Natural killer cell (primary cell): ENCODE measurements at regions not wholly inside any gene's neighbourhood (a gene's known extent, or its start where the extent isn't known, plus 50 kb on each side); places are given as distances from the start of the nearest gene placed in this dataset.

ENCODE experiments used
- ATAC-seq, 3 donors: fragments of 150-1000 bp in 2 of 3; fragments of 200-7000 bp in 1 of 3; cut with Tn5 transposase; 1 replicate in 1 of 3; 2 replicates in 2 of 3; pipeline ENCODE4 v1.10.0; 2021; ENCODE audit warnings: mild to moderate bottlenecking in 2 of 3, moderate library complexity in 2 of 3
- DNase-seq, 2 donors: peaks; one replicate each; pipeline versions ENCODE4 v3.0.0 to v3.0.0-alpha.2; 2013 to 2021; ENCODE audit warnings: mixed read lengths in 1 of 2
- H3K27ac ChIP-seq: one replicate; pipeline ENCODE4 v1.5.1; 2013; ENCODE audit warnings: mild to moderate bottlenecking, low read length
- H3K27me3 ChIP-seq: one replicate; pipeline ENCODE4 v1.6.1; 2013; ENCODE audit warnings: low read length; ENCODE audit not compliant: control insufficient read depth, insufficient read depth
- H3K36me3 ChIP-seq: one replicate; pipeline ENCODE4 v1.6.1; 2013; ENCODE audit warnings: low read length; ENCODE audit not compliant: control insufficient read depth, insufficient read depth
- H3K4me1 ChIP-seq: one replicate; pipeline ENCODE4 v1.6.1; 2013; ENCODE audit warnings: low read length; ENCODE audit not compliant: control insufficient read depth, insufficient read depth
- H3K4me3 ChIP-seq: one replicate; pipeline ENCODE4 v1.5.1; 2013; ENCODE audit warnings: low read length
- H3K9me3 ChIP-seq: one replicate; pipeline ENCODE4 v1.6.1; 2013; ENCODE audit warnings: low read length; ENCODE audit not compliant: control insufficient read depth, insufficient read depth
- H3K27ac Mint-ChIP-seq, 2 donors: one replicate each; pipeline ENCODE4 v1.8.0; 2022; ENCODE audit warnings: mild to moderate bottlenecking in 2 of 2, mixed read lengths in 2 of 2, moderate library complexity in 1 of 2
- H3K27me3 Mint-ChIP-seq, 2 donors: one replicate each; pipeline ENCODE4 v1.8.0; 2022; ENCODE audit warnings: low read depth in 2 of 2, mixed read lengths in 2 of 2
- H3K36me3 Mint-ChIP-seq: one replicate; pipeline ENCODE4 v1.8.0; 2022; ENCODE audit warnings: mixed read lengths
- H3K4me1 Mint-ChIP-seq, 2 donors: one replicate each; pipeline ENCODE4 v1.8.0; 2022; ENCODE audit warnings: mixed read lengths in 2 of 2
- H3K4me3 Mint-ChIP-seq: one replicate; pipeline ENCODE4 v1.8.0; 2022; ENCODE audit warnings: mild to moderate bottlenecking, moderate library complexity, mixed read lengths
- H3K9me3 Mint-ChIP-seq, 2 donors: one replicate each; pipeline ENCODE4 v1.8.0; 2022; ENCODE audit warnings: mixed read lengths in 2 of 2
- WGBS: methylation state at CpG from one replicate; pipeline ENCODE4 v1.1.7; 2013; ENCODE audit warnings: missing lambda C conversion rate; ENCODE audit not compliant: insufficient coverage; 5-methylcytosine and 5-hydroxymethylcytosine counted together
- intact Hi-C: fragments of 100-400 bp; cut with micrococcal nuclease; formaldehyde crosslinking; loops from one replicate; pipeline ENCODE4 v1.14.2; 2022
- TF ChIP-seq, protein P1 (sequence below): fragments of 200-600 bp; IDR thresholded peaks from one replicate; pipeline ENCODE4 v1.8.0; 2022; ENCODE audit warnings: antibody characterized with exemption

DNA sequence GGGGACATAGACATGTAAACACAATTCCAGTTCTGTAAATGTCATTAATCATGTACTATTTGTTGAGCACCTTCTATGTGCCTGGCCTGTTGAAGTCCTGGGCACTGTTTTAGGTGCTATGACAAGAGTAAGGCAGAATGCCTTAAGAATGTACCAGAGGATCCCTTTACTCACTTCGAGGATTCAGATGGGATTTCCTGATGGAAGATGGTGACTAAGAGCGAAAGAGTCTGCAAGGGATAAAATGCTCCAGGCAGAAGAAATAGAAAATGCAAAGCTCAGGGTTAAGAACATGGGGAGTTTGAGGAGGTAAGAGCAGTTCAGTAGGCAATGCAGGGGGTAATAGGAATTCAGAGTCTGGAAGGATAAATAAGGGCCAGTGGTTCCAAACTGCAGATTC is 671.3 kb upstream of the TBX3 start:
- H3K36me3 ChIP-seq: no peaks in the 10 kb centered on the region
- TF ChIP-seq, protein P1, sequence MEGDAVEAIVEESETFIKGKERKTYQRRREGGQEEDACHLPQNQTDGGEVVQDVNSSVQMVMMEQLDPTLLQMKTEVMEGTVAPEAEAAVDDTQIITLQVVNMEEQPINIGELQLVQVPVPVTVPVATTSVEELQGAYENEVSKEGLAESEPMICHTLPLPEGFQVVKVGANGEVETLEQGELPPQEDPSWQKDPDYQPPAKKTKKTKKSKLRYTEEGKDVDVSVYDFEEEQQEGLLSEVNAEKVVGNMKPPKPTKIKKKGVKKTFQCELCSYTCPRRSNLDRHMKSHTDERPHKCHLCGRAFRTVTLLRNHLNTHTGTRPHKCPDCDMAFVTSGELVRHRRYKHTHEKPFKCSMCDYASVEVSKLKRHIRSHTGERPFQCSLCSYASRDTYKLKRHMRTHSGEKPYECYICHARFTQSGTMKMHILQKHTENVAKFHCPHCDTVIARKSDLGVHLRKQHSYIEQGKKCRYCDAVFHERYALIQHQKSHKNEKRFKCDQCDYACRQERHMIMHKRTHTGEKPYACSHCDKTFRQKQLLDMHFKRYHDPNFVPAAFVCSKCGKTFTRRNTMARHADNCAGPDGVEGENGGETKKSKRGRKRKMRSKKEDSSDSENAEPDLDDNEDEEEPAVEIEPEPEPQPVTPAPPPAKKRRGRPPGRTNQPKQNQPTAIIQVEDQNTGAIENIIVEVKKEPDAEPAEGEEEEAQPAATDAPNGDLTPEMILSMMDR: no peak
- Mint-ChIP-seq H3K4me3 (no peak overlapping the region), H3K27ac (no peak overlapping the region), H3K9me3 (peaks cover 5 to 11% of the 10 kb centered on the region in 2 donors), H3K27me3 (no peaks in the 10 kb centered on the region), H3K4me1 (peaks cover 0 to 6% of the 10 kb centered on the region in 2 donors), H3K36me3 (no peaks in the 10 kb centered on the region)
- no peak overlapping the region for H3K4me3 ChIP-seq
- 89% methylated on average over 2 of the region's 2 CpGs for WGBS
- no peaks in the 10 kb centered on the region for H3K4me1 ChIP-seq
- no peak for DNase-seq
- no peaks in the 10 kb centered on the region for H3K27me3 ChIP-seq
- no peak for ATAC-seq
- no peak overlapping the region for H3K27ac ChIP-seq
- intact Hi-C loops: no loop called here
- no peaks in the 10 kb centered on the region for H3K9me3 ChIP-seq

DNA sequence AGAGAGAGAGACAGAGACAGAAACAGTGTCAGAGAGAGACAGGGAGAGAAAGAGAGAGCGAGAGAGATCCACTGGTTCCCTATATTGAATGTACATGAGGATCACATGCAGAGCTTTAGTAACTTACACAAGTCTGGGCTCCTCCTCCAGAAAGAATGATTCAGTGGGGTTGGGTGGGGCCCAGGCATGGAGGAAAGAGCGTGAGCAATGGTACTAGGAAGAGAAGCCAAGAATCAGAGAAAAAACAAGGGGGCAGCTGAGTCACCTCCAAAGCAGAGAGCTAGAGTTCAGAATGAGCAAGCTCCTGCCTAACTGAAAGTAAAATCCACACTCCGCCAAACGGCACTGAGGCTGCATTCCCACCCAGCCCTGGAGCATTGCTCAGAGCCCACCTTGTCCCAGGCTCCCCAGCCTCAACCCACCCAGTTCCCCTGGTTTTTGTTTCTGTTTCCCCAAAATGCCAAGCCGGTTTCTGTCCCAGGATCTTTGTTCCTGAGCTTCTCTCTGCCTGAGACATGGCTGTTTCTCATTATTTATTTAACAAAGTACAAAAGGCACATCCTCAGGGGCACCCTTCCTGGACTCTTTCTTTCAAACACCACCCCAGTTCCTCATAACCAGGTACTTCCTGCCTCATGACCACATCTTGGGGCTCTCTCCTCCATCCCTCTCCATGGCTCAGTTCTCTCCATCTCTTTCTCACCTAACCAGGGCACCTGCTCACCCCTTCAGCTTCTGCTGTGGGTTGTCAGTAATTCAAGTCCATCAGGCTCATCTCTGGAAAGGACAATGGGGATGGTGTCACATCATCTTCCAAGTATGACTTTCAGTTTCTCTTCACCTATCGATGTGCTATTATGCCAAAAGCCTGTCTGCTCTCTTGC is 670.3 kb upstream of the TBX3 start:
- ATAC-seq: no peak

DNA sequence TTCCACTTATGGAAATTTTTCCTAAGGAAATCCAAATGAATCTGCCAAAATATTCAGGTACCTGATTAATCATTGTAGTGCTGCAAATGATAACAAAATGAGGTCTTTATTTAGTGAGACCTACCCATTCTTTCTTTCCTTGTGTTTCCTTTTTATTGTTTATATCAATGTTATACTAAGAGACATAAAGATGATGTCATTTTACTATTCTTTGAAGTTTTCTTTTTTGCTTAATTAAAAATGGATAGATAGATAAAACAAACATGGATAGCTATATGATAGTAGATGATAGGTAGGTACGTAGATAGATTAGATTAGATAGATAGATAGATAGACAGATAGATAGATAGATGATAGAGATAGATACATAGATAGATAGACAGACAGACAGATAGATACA is 669.5 kb upstream of the TBX3 start:
- Histone ChIP-seq H3K9me3 (no peaks in the 10 kb centered on the region), H3K27me3 (no peaks in the 10 kb centered on the region), H3K36me3 (no peaks in the 10 kb centered on the region), H3K27ac (no peak overlapping the region), H3K4me1 (no peaks in the 10 kb centered on the region), H3K4me3 (no peak overlapping the region)
- Mint-ChIP-seq H3K27ac (no peak overlapping the region), H3K4me3 (no peak overlapping the region), H3K27me3 (no peaks in the 10 kb centered on the region), H3K36me3 (no peaks in the 10 kb centered on the region), H3K4me1 (peaks cover 0 to 6% of the 10 kb centered on the region in 2 donors), H3K9me3 (peaks cover 3 to 11% of the 10 kb centered on the region in 2 donors)
- TF ChIP-seq, protein P1: no peak
- 83% methylated on average over 1 of the region's 1 CpG for WGBS
- DNase-seq (no peak), ATAC-seq (no peak)
- intact Hi-C loops: no loop called here

More for the DNA sequence above, 670.3 kb upstream of the TBX3 start:
- no peaks in the 10 kb centered on the region for H3K4me1 ChIP-seq
- 73% methylated on average over 6 of the region's 6 CpGs for WGBS
- no peaks in the 10 kb centered on the region for H3K9me3 ChIP-seq
- no peak overlapping the region for H3K4me3 ChIP-seq
- no peaks in the 10 kb centered on the region for H3K27me3 Mint-ChIP-seq
- H3K27ac ChIP-seq: no peak overlapping the region
- TF ChIP-seq, protein P1: no peak
- H3K36me3 Mint-ChIP-seq: no peaks in the 10 kb centered on the region
- H3K36me3 ChIP-seq: no peaks in the 10 kb centered on the region
- no peak overlapping the region for H3K27ac Mint-ChIP-seq
- DNase-seq: no peak
- no peak overlapping the region for H3K4me3 Mint-ChIP-seq
- intact Hi-C loops: no loop called here
- H3K9me3 Mint-ChIP-seq: peaks cover 5 to 11% of the 10 kb centered on the region in 2 donors
- peaks cover 0 to 6% of the 10 kb centered on the region in 2 donors for H3K4me1 Mint-ChIP-seq
- no peaks in the 10 kb centered on the region for H3K27me3 ChIP-seq
